Activated naive CD8-positive, alpha-beta T cell treated with anti-CD3 and anti-CD28 coated beads, Interleukin-2, amount 50 U/mL, for 16 hours (primary cell): ENCODE measurements at regions not wholly inside any gene's neighbourhood (a gene's known extent, or its start where the extent isn't known, plus 50 kb on each side); places are given as distances from the start of the nearest gene placed in this dataset.

Experiments
- DNase-seq: peaks from one replicate; pipeline ENCODE4 v3.0.0-alpha.2; 2020; ENCODE audit warnings: low read depth, low spot score

DNA sequence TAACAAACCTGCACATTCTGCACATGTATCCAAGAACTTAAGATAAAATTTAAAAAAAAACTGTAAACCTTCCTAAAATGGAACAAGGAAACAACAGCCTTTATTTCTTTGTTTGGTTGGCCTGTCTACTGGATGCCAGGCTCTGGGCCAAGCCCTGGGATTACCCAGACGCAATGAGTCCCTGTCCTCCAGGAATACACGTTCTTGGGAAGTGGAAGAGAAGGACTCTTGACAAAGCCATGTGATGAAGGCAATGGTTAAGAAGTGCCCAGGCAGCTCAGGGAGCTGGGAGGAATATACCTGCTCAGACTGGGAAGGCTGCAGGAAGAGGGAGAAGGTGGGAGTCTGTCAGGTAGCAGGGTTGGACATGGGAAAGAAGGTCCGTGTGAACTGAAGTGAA, 115.4 kb downstream of the AXIN2 start:
- DNase-seq = no peak

DNA sequence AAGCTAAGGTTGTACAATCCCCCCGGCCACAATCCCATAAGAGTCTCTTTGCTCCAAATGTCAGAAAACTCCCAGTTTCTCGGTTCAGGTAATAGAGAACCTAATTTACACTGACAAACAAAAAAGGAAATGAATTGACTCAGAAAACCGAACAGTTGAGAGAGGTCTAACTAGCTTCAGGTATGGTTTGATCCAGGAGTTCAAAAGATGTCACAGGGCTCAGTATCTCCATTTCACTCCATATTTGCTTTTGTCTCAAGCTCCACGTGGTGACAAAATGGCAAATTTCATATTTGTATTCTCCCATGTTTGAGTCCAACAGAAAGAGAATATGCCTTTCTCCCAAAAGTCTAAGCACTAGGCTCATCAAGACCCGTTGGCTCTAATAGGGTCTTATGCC, 117.4 kb downstream of the AXIN2 start:
- no peak for DNase-seq

DNA sequence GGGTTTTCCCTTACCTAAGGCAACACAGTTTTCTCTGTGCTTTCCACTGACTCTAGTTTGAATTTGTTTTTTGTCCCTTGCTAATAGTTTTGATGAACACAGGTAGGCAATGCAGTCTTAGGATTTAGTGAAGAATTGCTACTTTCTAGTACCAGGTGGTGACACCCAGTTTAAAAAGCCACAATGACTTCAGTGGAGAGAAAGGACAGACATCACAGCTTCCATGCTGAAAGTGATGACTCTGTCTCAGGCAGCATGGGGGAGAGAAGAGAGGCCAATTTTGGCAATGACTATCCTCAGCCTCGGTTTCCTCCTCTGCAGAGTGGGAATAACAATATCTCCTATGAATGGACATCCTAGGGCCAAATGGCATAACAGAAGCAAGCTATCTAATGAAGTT, 118.8 kb downstream of the AXIN2 start:
- DNase-seq = no peak

DNA sequence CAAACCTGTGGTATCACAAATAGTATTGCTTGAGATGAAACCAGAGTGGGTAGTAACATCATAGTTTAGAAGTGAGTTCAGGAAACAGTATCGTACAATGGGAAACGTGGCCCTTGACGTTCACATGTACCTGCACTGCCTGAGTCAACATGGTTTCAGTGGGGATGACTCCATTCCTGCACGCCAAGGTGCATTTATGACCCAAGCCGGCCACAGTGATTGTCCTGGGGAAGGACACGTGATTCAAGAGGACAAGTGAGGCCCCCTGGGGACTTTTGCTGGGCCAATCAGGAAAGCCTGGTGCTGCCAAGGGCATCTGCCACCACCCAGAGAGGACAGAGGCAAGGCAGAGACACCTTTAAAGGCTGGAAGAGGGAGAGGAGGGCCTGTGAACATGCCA, 119.2 kb downstream of the AXIN2 start:
- DNase-seq = no peak

DNA sequence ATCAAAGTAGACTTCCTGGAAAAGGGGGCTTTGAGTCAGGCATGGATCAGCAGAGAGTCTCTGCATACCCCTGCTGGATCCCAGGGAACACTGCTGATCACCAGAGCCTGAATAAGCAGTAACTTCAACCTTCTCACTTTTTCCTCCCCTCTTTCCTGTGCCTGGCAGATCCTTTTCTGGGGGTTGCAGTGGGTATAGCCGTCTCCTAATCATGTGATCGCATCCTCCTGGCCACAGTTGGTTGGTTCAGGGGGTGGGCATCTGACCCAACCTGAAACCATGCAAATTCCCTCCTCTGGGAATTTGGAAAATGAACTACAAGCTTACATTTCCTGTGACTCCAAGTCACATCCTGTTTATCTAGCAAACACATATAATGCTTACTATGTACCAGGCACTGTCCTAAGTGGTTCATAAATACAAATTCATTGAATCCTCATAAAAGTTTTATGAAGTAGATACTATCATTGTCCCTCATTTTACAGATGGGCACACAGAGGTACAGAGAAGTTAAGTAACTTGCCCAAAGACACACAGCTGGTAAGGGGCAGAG, 120.3 kb downstream of the AXIN2 start:
- DNase-seq = no peak

DNA sequence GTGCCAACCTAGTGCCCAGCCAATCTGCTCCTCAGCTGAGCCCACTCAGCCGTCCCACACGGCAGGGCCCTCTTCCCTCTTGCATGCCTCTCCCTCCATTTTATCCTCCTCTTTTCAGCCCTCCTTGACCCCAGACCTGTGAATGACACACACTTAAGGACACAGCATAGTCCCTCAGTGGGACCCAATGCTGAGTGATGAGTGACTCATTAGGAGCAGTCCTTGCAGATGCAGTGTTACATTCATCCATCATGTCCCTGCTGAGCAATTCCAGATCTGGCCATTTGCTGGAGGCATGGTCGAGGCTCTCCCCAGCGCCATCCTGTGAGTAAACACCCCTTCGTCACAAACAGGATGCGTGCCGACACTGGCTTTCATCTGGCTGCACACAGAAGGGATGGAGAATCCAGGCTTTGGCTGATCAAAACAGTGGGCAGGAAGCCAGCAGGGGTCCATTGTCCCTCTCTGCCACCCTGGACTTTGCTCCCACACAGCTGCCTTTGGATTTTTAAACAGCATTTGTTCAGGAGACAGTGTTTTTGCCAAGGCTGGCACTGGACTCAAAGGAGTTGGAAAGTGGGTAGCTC, 122.6 kb downstream of the AXIN2 start:
- no peak for DNase-seq

DNA sequence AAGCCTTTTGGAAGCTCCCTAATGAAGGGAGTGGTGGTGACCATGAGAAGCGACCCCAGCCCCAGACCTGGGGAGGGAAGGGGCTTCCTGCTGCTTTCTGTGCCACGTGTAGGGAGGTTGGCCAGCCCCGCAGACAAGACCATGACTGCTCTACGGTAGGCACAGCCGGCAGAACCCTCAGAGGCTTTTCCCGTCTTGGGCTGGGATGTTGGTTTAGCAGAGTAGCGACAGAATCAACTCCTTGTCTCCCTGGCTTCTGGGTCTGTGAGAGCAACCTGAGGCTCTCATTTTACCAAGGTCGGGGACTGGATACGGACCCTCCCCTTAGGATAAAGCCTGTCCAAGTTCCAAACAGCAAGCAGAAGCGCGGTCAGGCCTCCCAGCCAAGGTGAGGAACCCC, 123.3 kb downstream of the AXIN2 start:
- no peak for DNase-seq

DNA sequence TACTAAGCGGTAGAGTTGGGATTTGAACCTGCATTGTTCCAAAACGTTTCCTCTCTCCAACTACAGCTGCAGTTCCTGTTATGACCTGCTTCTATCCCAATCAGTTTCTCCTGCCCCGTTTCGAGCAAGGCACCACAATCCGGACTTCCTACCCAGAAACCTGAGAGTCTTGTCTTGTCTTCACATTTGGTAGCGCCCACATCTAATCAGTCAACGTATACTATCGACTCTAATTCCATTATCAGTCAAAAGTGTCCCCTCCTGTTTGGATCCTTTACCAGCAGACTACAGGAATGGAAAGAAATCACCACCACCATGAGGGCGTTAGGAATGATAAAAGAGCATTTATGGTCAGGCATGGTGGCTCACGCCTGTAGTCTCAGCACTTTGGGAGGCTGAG, 124.6 kb downstream of the AXIN2 start:
- DNase-seq = no peak

DNA sequence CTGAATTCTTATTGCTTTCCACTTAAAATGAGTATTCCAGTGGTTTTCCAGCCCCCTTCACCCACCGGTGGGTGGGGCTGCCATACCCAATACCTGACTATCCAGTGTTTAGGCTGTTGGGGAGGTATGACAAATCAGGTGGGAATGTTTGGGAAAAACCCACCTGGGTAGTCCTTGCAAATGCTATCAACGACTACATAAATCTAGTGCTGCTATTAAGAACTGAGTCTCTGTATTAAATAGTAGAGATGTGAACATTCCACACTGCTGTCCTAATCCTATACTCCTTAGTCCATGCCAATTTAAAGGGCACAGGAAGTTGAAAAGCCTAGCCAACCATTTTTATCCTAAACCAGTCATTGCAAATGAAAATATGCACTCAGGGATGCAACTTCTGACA, 126.6 kb downstream of the AXIN2 start:
- DNase-seq = no peak

DNA sequence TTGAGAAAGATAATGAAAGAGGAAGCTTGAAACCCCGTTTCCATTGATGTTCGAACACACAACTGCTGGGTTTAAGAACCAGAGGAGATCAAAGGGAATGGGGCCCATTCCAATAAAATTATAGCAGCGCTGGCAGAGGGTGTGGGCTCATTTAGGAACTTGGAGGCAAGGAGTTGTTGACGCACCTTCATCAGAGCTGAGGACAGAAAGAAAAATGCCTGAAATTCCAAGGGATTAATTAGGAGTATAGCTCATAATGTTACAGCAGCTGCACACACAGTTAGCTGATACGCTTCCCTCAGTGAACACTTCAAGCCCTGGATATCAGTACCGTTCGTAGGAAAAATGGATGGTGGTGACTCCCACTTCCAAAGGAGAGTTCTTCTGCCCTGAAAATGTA, 127.2 kb downstream of the AXIN2 start:
- no peak for DNase-seq

DNA sequence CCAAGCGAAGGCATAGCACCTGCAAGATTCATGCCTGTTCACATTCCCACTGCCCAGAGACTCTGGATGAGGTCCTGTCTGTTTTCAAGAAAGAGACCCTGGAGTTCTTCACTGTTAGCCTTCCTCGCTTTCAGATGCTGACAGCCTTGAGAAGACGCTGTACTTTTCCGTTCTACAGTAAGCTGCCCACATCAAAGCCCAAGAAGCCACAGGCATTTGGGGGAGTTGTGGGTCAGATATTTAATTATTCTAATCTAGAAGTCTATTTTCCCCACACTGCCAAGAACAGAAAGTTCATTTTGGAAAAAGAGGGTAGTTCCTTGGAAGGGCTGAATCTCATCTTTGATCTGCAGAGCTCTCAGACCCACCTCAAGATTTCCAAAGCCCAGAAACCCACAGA, 127.9 kb downstream of the AXIN2 start:
- DNase-seq = no peak

DNA sequence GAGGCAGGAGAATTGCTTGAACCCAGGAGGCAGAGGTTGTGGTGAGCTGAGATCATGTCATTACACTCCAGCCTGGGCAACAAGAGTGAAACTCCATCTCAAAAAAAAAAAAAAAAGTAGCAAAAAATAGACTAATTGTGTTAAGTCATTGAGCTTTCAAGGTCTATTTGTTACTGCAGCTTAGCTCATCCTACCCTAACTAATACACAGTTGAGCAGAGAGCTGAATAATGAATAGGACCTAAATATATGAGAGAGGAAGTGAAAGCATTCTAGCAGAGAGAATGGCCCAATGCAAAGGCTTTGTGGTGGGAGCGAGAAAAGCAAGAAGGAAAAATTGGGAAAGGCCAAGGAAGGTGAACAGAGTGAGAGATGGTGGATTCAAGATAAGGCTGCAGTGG, 128.3 kb downstream of the AXIN2 start:
- DNase-seq = no peak

DNA sequence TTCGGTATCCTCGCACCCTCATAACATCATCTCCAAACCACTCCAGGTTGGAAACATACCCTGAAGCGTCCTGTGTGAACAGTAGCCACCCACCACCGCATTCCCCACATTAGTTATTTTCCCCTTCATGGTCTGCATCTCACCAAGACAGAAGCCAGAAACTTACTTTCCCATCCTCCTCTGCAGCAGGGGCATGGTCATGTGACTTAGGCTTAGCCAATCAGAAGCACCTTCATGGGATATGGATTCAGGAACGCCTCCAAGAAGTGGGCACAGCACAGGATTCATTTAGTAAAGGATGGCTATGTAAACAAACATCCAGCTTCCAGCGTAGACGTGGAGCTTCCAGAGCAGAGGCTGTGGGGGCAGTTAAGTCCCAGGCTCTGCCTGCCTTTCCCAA, 130.3 kb downstream of the AXIN2 start:
- DNase-seq = no peak

DNA sequence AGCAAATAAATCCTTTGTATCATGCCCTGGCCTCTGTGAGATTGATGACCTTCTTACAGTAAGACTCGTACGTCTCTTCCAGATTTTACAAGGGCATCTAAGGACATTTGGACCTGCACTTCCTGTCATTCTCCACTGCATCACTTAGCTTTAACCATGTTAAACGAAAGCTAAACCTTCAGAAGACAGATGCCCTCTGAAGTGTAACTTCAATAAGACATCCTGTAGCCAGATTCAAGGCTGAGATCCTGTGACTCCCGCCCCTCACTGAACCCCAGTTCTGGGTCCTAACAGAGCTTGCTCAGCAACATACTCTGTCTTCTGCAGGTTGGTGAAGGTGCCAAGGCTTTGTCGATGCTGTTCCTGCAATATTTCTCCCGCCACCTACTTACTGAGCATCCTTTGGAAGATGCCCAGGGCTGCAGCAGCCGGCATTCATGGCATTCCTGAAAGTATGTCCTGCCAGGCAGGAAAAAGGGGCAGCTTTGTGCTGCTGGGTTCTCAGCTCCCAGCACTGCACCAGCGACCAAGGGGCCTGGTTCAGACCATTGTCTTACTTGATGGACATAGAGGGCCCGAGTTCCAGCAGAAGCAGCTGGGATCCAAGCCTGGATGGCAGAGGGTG, 131.1 kb downstream of the AXIN2 start:
- no peak for DNase-seq

DNA sequence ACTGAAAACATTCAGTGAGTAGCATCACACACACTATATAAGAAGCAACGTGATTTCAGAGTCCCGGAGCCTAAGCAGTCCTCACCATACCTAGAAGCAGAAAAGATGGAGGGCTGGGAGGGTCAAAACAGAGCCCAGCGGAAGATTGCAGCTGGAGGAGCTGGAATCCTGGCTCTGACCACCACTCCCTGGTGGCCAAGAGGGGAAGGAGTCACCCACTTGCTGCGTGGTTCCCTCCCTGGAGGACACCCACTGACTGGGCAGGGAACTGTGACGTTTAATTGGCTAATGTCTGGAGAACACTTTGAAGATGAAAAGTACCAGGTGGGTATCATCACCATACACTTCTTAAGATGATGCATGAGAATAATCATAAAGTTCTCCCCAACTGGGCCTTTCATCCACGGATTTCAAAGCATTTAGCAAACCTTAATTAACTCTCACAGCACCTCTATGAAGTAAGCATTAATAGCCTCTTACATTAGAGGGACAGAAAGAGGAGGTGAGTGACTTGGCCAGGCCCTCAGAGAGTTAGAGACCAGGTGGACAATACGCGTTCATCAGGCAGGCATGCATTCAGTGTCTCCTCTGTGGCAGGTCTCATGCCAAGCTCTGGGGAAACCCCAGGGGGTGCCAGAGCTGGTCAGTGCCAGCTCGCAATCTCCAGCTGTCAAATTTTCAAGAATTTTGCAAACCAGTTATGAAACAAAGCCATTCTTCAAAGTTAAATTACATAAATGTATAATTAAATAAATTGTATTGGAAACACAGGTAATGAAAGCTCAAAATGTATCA, 137.9 kb downstream of the AXIN2 start:
- DNase-seq = no peak

DNA sequence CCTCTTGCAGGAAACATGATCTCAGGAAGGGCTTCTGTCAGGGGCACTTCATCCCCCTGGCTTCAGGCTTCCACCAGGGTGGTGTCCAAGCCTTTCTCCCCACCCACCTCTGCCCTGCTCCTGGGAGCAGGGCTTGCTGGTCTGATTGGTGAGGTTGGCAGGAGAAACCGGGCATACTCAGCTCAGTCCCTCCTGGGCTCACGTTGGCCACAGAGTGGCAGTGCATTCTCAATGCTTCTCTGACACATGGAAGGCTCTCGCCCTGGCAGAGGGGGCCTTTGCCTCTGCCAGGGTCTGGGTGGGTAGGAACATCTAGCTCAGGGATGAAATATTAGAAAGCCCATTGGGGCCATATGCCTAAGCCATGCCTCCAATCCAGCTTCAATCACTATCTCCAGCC, 142.8 kb downstream of the AXIN2 start:
- no peak for DNase-seq

DNA sequence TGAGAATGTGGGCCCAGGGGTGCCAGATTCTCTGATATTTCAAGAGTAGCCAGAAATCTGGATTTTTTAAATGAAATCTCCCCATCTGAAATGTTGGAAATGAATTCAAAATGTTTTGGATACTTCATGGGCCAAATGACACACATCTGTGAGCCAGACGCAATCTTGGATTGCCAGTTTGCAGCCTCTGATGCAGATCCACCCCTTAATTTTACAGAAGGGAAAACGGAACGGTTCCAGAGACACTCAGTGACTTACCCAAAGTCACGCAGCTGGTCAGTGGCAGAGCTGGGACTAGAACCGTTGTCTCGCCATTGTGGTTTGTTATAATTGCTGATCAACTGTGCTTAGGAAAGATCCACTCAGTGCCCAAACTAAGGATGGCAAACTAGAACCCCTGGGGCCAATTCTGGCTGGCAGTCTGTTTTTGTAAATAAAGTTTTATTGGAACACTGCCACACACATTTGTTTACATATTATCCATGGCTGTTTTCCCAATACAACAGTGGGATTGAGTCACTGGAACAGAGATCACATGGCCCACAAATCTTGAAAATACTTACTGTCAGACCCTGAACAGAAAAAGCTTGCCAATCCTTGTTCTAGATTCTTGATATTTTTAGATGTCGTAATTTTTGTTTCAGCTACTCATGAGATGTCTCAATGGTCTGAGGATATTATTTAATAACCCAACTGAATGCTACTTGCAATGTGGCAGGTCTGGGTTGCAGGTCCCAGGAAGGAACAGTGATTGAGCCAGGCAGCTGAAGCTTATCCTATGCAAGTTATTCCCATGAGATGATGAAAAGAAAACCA, 143.8 kb downstream of the AXIN2 start:
- no peak for DNase-seq

DNA sequence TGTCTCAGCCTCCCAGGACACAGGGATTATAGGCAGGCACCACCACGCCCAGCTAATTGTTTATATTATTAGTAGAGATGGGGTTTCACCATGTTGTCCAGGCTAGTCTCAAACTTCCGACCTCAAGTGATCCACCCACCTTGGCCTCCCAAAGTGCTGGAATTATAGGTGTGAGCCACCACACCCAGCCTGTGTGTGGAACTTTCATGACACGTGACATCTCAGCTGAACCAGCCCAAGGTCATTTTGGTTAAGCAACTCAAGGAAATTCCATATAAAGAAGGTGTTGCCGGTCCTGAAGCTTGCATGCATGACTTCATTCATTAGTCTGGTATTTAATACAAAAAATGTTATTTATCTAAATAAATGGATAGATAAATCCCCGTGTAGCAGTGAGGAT, 145.5 kb downstream of the AXIN2 start:
- no peak for DNase-seq

DNA sequence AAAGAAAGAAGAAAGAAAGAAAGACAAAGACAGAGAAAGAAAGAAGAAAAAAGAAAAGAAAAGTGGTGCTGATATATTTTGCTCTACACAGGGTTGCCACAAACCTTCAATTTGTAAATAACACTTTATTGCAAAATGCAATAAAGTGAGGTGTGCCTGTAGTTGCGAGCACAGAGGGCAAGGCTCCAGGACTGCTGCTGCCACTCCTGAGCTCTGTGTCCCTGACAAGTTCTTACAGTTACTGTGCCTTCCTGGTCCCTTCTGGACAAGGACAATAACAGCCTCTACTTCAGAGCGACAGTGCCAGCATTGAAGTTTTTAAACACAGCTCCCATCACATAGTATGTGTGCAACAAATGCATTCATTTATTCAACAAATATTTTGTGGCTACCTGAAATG, 148.1 kb downstream of the AXIN2 start:
- DNase-seq = no peak

DNA sequence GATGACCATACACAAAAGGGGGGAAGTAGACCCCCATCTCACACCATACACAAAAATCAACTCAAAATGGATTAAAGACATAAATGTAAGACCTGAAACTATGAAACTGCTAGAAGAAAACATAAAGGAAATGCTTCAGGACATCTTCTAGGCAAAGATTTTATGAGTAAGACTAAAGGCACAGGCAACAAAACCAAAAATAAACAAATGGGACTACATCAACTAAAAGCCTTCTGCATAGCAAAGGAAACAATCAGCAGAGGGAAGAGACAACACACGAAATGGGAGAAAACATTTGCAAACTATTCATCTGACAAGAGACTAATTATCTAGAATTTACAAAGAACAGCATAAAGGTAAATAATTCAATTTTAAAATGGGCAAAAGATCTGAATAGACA, 152.1 kb downstream of the AXIN2 start:
- DNase-seq = no peak

DNA sequence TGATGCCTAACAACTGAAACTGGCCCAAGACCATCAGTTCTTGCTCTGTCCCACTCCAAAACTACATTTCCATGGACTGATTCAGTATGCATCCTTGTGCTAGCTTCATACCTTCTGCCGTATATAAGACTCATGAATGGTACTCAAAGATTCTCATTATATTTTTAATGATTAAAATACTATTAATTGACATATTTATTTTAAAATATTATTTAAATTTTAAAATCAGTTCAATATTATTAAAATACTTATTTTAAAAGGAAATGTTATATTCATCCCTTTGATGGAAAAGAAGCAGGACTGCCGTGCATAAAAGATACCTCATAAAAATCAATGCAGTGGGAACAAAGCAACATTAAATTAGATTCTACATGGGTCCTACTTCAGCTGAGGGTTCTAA, 153.4 kb downstream of the AXIN2 start:
- DNase-seq = no peak

DNA sequence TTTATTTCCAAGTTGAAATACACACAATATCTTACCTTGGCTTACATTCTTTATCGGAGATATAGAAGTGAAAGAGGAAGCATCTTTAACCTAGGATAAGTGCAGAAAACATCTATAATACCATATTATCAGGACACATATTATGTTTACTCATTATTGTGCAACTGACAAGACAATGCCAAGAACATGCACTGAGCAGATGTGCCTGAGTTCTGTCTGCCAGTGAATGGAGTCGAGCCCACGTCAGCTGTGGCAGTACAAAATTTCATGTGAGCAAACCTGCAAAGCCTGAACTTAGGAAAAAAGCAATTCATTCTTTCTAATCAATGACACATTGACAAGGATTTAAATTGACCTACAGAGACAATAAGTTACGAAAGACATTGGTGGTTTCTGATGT, 154.4 kb downstream of the AXIN2 start:
- no peak for DNase-seq
